ENCODE measurements at regions not wholly inside any gene's neighbourhood (a gene's known extent, or its start where the extent isn't known, plus 50 kb on each side); places are given as distances from the start of the nearest gene placed in this dataset. TPM values are rescaled to one million over a fixed set of nuclear protein-coding genes. Genes with fewer than 3 reads are reported as not detected.

DNA sequence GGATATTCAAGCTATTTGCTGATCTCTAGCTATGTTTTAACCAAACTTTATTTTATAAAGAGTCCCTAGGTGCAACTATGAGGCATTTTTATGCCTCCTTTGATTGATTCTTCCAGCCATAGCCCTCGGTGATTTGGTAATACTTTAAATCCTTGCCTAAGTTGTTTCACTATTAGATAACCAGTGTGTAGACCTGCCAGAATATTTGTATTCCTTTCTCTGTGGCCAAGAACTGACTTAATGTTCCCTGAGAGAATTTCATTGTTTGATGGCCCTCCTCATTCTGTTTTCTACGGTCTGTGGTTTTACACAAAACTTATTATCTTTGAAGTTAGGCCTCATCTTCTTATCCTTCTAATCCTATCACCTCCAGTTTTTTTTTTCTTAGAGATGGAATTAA is 109.7 kb upstream of the MDGA2 start:
- Histone ChIP-seq H3K36me3 (ENCODE audit: insufficient read depth) (no peaks in the 10 kb centered on the region), H3K4me3 (ENCODE audit: low read depth, low read length) (no peak overlapping the region), H3K27ac (ENCODE audit: low read depth) (no peak overlapping the region), H3K4me1 (ENCODE audit: insufficient read depth) (no peaks in the 10 kb centered on the region)
- DNase-seq (ENCODE audit: extremely low spot score), result no peak
- whole genome bisulfite sequencing, result 35% methylated on average over 2 of the region's 2 CpGs

DNA sequence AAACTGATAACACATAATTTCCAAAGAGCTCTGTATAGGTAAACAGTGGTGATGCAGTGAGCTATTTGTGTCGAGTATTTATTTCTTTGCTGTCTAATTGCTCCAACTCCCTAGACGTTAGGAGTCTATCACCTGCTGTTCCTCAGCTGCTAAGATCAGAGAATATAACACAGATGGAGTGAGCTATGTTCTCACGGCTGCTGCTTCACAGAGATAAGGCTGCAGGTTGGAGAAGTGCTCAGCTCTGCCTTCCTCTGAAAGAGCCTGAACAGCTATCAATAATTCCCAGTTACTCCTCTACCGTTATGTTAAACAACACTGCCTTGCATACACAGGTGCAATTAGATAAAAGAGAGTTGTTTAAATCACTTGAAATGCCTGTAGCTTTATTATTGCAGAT is 103.2 kb upstream of the MDGA2 start:
- Histone ChIP-seq H3K4me1 (ENCODE audit: insufficient read depth) (no peaks in the 10 kb centered on the region), H3K4me3 (ENCODE audit: low read depth, low read length) (no peak overlapping the region), H3K27ac (ENCODE audit: low read depth) (no peak overlapping the region), H3K36me3 (ENCODE audit: insufficient read depth) (no peaks in the 10 kb centered on the region)
- WGBS, result 34% methylated on average over 4 of the region's 4 CpGs
- no peak for DNase-seq (ENCODE audit: extremely low spot score)

DNA sequence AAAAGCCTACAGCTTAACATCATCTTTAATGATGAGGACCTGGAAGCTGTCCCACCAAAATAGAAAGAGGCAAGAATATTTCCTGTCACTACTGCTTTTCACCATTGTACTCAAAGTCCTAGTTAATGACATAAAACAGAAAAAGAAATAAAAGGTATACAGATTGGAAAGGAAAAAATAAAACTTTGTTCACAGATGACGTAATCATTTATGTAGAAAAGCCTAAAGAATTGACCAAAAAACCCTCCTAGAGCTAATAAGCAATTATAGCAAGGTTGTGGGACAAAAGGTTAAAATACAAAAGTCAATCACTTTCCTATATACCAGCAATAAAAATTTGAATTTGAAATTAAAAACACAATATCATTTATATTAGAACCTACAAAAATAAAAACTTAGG is 97.2 kb upstream of the MDGA2 start:
- 83% methylated on average over 1 of the region's 1 CpG for WGBS

DNA sequence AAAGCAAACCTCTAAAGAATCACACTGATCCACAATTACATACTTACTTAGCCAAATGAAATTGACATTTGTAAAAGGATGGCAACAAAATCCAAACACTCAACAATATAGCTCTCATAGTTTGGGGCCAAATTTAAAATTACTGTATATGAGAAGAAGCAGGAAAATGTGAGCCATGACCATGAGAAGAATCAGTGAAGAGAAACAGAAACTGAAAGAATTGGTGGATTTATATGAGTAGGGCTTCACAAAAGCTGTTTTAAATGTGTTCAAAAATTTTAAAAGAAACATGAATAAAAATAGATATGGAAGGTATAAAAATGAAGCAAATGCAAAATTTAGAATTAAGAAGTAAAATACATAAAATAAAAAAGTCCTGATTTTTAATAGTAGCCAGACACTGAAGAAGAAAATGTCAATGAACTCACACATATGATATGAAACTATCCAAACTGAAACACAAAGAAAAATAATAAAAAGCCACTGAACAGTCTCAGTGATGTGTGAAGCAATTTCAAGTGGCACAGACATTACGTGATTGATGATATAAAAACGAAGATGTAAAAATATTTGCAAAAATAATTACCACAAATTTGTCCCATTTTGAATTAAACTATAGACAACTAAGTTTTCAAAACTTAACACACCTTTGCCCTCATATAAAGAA is 87.9 kb upstream of the MDGA2 start:
- no peak for DNase-seq (ENCODE audit: extremely low spot score)
- H3K4me1 ChIP-seq (ENCODE audit: insufficient read depth), result no peaks in the 10 kb centered on the region
- no peak overlapping the region for H3K4me3 ChIP-seq (ENCODE audit: low read depth, low read length)
- WGBS, result 82% methylated on average over 2 of the region's 2 CpGs
- no peak overlapping the region for H3K27ac ChIP-seq (ENCODE audit: low read depth)
- H3K36me3 ChIP-seq (ENCODE audit: insufficient read depth), result no peaks in the 10 kb centered on the region

More for the DNA sequence above, 97.2 kb upstream of the MDGA2 start:
- H3K36me3 ChIP-seq (ENCODE audit: insufficient read depth), result no peaks in the 10 kb centered on the region
- H3K4me1 ChIP-seq (ENCODE audit: insufficient read depth), result no peaks in the 10 kb centered on the region
- no peak overlapping the region for H3K27ac ChIP-seq (ENCODE audit: low read depth)
- H3K4me3 ChIP-seq (ENCODE audit: low read depth, low read length), result no peak overlapping the region
- no peak for DNase-seq (ENCODE audit: extremely low spot score)

GRCh38 chr14:47746986-47747385 is 71.6 kb upstream of the MDGA2 start:
- Histone ChIP-seq H3K36me3 (ENCODE audit: insufficient read depth) (no peaks in the 10 kb centered on the region), H3K4me3 (ENCODE audit: low read depth, low read length) (no peak overlapping the region), H3K27ac (ENCODE audit: low read depth) (no peak overlapping the region), H3K4me1 (ENCODE audit: insufficient read depth) (no peaks in the 10 kb centered on the region)
- 85% methylated on average over 1 of the region's 1 CpG for WGBS
- no peak for DNase-seq (ENCODE audit: extremely low spot score)

GRCh38 chr14:47744155-47744554 is 68.8 kb upstream of the MDGA2 start:
- H3K4me3 ChIP-seq (ENCODE audit: low read depth, low read length), result no peak overlapping the region
- DNase-seq (ENCODE audit: extremely low spot score), result no peak
- WGBS, result 55% methylated on average over 1 of the region's 1 CpG
- H3K36me3 ChIP-seq (ENCODE audit: insufficient read depth), result no peaks in the 10 kb centered on the region
- H3K27ac ChIP-seq (ENCODE audit: low read depth), result no peak overlapping the region
- H3K4me1 ChIP-seq (ENCODE audit: insufficient read depth), result no peaks in the 10 kb centered on the region

DNA sequence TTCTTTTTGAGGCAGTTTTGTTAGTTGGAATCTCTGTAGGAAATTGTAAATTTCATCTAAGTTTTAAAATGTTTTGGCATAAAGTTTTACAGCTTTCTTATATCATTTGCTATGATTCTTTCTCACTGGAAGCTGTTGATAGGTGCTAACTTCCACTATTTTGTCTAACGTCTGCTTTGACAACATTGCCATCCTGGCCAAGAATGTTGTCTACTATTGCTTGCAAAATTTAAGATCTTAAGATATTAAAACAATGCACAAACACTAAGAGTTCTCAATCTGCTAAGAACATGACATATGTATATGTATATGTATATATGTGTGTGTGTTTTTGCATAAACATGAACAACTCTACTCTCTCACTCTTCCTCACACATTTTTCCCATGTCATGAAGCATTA is 64.1 kb upstream of the MDGA2 start:
- DNase-seq (ENCODE audit: extremely low spot score), result no peak
- Histone ChIP-seq H3K4me3 (ENCODE audit: low read depth, low read length) (no peak overlapping the region), H3K27ac (ENCODE audit: low read depth) (no peak overlapping the region), H3K36me3 (ENCODE audit: insufficient read depth) (no peaks in the 10 kb centered on the region), H3K4me1 (ENCODE audit: insufficient read depth) (no peaks in the 10 kb centered on the region)
- 25% methylated on average over 1 of the region's 1 CpG for WGBS

DNA sequence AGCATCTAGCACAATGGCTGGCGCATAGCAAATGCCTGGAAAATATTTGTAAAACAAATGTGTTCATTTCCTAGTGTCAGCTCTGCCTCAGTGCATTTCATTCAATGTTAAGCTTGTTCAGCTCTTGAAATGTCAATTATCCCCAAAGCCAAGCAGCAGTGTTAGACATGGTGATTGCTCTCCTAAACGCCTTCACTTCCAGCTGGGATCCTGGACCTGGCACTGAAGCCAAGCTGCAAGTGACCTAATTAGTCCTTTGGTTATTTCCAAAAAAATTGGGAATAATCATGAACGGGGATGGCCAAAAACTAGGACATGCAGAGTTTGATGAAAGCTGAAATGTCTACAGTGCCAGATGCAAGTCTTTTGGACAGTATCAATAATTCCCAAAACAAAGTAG is 54.9 kb upstream of the MDGA2 start:
- Histone ChIP-seq H3K4me1 (ENCODE audit: insufficient read depth) (no peaks in the 10 kb centered on the region), H3K4me3 (ENCODE audit: low read depth, low read length) (no peak overlapping the region), H3K27ac (ENCODE audit: low read depth) (no peak overlapping the region), H3K36me3 (ENCODE audit: insufficient read depth) (no peaks in the 10 kb centered on the region)
- WGBS, result 70% methylated on average over 3 of the region's 3 CpGs
- DNase-seq (ENCODE audit: extremely low spot score), result no peak

Small RNA genes in the stretch of these regions (small RNA-seq; reads per million reads assigned to genes)
- gene AL121576.1 (not detected), gene AL512360.1 (not detected), gene MIR548Y (not detected), gene RNU6-297P (not detected)

Measured in urinary bladder (tissue), 4 donors.